SK-N-SH treated with all-trans-retinoic acid at 6 μM for 48 hours (cell line): ENCODE measurements at regions not wholly inside any gene's neighbourhood (a gene's known extent, or its start where the extent isn't known, plus 50 kb on each side); places are given as distances from the start of the nearest gene placed in this dataset.

ENCODE experiments used
- ATAC-seq: fragments of 200-7000 bp; cut with Tn5 transposase; 3 replicates; pipeline ENCODE4 v1.9.1; 2020; ENCODE audit warnings: mild to moderate bottlenecking, moderate library complexity
- ARNTL ChIP-seq: fragments of 450-650 bp; formaldehyde crosslinking; IDR thresholded peaks from 2 replicates; pipeline ENCODE4 v1.5.0; 2020; ENCODE audit warnings: low read depth, mild to moderate bottlenecking, moderate library complexity, borderline replicate concordance
- BACH2 ChIP-seq: fragments of 250-450 bp; sonication (Bioruptor Pico); IDR thresholded peaks from 2 replicates; pipeline ENCODE4 v1.9.0; 2021; ENCODE audit warnings: mild to moderate bottlenecking, borderline replicate concordance
- CSDC2 ChIP-seq: fragments of 250-450 bp; sonication (Bioruptor Pico); IDR thresholded peaks from 2 replicates; pipeline ENCODE4 v1.5.0; 2020; ENCODE audit warnings: mild to moderate bottlenecking, moderate library complexity
- ESRRG ChIP-seq: fragments of 250-450 bp; sonication (Bioruptor Pico); IDR thresholded peaks from 2 replicates; pipeline ENCODE4 v1.6.1; 2021; ENCODE audit warnings: mild to moderate bottlenecking
- GLIS3 ChIP-seq: fragments of 250-450 bp; sonication (Bioruptor Pico); IDR thresholded peaks from 2 replicates; pipeline ENCODE4 v1.5.0; 2020; ENCODE audit warnings: mild to moderate bottlenecking, moderate library complexity
- ISL1 ChIP-seq: fragments of 250-450 bp; sonication (Bioruptor Pico); IDR thresholded peaks from 2 replicates; pipeline ENCODE4 v2.1.2; 2022; ENCODE audit warnings: mild to moderate bottlenecking, moderate library complexity
- OSR1 ChIP-seq: fragments of 250-450 bp; sonication (Bioruptor Pico); IDR thresholded peaks from 2 replicates; pipeline ENCODE4 v1.8.0; 2022; ENCODE audit warnings: moderate library complexity, mild to moderate bottlenecking, inconsistent platforms
- PPARA ChIP-seq: fragments of 250-450 bp; sonication (Bioruptor Pico); IDR thresholded peaks from 2 replicates; pipeline ENCODE4 v1.5.0; 2020; ENCODE audit warnings: mild to moderate bottlenecking, borderline replicate concordance
- RARB ChIP-seq: fragments of 250-450 bp; sonication (Bioruptor Pico); IDR thresholded peaks from 2 replicates; pipeline ENCODE4 v1.8.0; 2021; ENCODE audit warnings: mild to moderate bottlenecking, moderate library complexity
- SNAI2 ChIP-seq: fragments of 250-450 bp; sonication (Bioruptor Pico); IDR thresholded peaks from 2 replicates; pipeline ENCODE4 v1.5.0; 2020; ENCODE audit warnings: mild to moderate bottlenecking, moderate library complexity
- TCF4 ChIP-seq: fragments of 250-450 bp; sonication (Bioruptor Pico); IDR thresholded peaks from 2 replicates; pipeline ENCODE4 v1.8.0; 2021; ENCODE audit warnings: mild to moderate bottlenecking, moderate library complexity, borderline replicate concordance
- ZC3H10 ChIP-seq: fragments of 250-450 bp; sonication (Bioruptor Pico); IDR thresholded peaks from 2 replicates; pipeline ENCODE4 v1.5.1; 2021; ENCODE audit warnings: mild to moderate bottlenecking, moderate library complexity
- ZFP30 ChIP-seq: fragments of 450-650 bp; formaldehyde crosslinking; IDR thresholded peaks from 2 replicates; pipeline ENCODE4 v1.5.0; 2022; ENCODE audit warnings: mild to moderate bottlenecking, moderate library complexity
- ZNF565 ChIP-seq: fragments of 450-650 bp; formaldehyde crosslinking; conservative IDR thresholded peaks from 2 replicates; pipeline ENCODE4 v1.5.0; 2020; ENCODE audit warnings: low read depth, mild to moderate bottlenecking, moderate library complexity
- ZNF70 ChIP-seq: fragments of 450-650 bp; formaldehyde crosslinking; IDR thresholded peaks from 2 replicates; pipeline ENCODE4 v1.5.0; 2020; ENCODE audit warnings: mild to moderate bottlenecking, moderate library complexity
- TF ChIP-seq, protein P1 (sequence below): fragments of 250-450 bp; sonication (Bioruptor Pico); IDR thresholded peaks from 2 replicates; pipeline ENCODE4 v1.5.1; 2021; ENCODE audit warnings: mild to moderate bottlenecking, moderate library complexity
- TF ChIP-seq, protein P2 (sequence below): fragments of 250-450 bp; sonication (Bioruptor Pico); IDR thresholded peaks from 2 replicates; pipeline ENCODE4 v1.8.0; 2021; ENCODE audit warnings: low read depth, mild to moderate bottlenecking, moderate library complexity, borderline replicate concordance
- TF ChIP-seq, protein P3 (sequence below): fragments of 250-450 bp; sonication (Bioruptor Pico); IDR thresholded peaks from 2 replicates; pipeline ENCODE4 v1.5.1; 2020; ENCODE audit warnings: low read depth, mild to moderate bottlenecking, moderate library complexity
- TF ChIP-seq, protein P4 (sequence below): fragments of 250-450 bp; sonication (Bioruptor Pico); IDR thresholded peaks from 2 replicates; pipeline ENCODE4 v1.8.0; 2020; ENCODE audit warnings: mild to moderate bottlenecking, moderate library complexity, borderline replicate concordance
- TF ChIP-seq, protein P5 (sequence below): fragments of 250-450 bp; sonication (Bioruptor Pico); IDR thresholded peaks from 2 replicates; pipeline ENCODE4 v1.5.0; 2020; ENCODE audit warnings: mild to moderate bottlenecking, moderate library complexity

DNA sequence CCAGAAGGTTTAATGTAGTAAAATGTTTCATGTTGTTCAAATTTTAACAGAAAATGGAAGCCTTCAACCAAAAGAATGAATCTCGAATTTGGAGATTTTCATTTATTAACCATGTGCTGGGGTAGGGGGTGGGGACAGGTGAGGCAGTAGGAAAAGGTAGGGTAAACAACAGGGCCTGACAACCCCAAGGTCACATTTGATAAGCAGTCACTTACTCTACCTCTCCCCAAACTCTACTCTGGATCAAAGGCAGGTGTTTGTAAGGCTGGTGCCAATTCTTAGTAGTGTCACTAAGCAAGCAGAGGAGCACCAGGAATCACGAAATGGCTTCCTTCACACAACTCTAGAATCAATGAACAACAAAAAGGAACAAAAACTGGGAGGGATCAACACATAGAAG lies 138.0 kb downstream of the ZFAND4 start (continued):
- TF ChIP-seq, protein P1, sequence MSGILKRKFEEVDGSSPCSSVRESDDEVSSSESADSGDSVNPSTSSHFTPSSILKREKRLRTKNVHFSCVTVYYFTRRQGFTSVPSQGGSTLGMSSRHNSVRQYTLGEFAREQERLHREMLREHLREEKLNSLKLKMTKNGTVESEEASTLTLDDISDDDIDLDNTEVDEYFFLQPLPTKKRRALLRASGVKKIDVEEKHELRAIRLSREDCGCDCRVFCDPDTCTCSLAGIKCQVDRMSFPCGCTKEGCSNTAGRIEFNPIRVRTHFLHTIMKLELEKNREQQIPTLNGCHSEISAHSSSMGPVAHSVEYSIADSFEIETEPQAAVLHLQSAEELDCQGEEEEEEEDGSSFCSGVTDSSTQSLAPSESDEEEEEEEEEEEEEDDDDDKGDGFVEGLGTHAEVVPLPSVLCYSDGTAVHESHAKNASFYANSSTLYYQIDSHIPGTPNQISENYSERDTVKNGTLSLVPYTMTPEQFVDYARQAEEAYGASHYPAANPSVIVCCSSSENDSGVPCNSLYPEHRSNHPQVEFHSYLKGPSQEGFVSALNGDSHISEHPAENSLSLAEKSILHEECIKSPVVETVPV, result no peak
- no peak for TF ChIP-seq ZFP30 (CRISPR knock-in tag)
- no peak for TF ChIP-seq PPARA (CRISPR knock-in tag)
- TF ChIP-seq, protein P2, sequence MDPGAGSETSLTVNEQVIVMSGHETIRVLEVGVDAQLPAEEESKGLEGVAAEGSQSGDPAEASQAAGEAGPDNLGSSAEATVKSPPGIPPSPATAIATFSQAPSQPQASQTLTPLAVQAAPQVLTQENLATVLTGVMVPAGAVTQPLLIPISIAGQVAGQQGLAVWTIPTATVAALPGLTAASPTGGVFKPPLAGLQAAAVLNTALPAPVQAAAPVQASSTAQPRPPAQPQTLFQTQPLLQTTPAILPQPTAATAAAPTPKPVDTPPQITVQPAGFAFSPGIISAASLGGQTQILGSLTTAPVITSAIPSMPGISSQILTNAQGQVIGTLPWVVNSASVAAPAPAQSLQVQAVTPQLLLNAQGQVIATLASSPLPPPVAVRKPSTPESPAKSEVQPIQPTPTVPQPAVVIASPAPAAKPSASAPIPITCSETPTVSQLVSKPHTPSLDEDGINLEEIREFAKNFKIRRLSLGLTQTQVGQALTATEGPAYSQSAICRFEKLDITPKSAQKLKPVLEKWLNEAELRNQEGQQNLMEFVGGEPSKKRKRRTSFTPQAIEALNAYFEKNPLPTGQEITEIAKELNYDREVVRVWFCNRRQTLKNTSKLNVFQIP (CRISPR knock-in tag), result no peak

DNA sequence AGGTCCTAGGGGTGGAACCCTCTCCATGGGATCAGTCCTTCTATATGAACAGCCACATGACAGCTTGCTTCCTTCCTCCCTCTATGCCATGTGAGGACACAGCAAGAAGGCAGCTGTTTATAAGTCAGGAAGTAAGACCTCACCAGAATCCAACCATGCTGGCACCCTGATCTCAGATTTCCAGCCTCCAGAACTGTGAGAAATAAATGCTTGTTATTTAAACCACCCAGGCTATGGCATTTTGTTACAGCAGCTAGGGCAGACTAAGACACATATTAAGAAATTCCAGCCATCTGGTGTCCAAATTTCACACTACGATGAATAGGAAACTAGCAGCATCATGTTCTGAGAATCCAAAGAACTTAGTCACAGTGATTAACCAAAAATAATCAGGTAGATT lies 140.1 kb downstream of the ZFAND4 start:
- TF ChIP-seq, protein P3, sequence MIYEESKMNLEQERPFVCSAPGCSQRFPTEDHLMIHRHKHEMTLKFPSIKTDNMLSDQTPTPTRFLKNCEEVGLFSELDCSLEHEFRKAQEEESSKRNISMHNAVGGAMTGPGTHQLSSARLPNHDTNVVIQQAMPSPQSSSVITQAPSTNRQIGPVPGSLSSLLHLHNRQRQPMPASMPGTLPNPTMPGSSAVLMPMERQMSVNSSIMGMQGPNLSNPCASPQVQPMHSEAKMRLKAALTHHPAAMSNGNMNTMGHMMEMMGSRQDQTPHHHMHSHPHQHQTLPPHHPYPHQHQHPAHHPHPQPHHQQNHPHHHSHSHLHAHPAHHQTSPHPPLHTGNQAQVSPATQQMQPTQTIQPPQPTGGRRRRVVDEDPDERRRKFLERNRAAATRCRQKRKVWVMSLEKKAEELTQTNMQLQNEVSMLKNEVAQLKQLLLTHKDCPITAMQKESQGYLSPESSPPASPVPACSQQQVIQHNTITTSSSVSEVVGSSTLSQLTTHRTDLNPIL (CRISPR knock-in tag), result no peak
- TF ChIP-seq, protein P4, sequence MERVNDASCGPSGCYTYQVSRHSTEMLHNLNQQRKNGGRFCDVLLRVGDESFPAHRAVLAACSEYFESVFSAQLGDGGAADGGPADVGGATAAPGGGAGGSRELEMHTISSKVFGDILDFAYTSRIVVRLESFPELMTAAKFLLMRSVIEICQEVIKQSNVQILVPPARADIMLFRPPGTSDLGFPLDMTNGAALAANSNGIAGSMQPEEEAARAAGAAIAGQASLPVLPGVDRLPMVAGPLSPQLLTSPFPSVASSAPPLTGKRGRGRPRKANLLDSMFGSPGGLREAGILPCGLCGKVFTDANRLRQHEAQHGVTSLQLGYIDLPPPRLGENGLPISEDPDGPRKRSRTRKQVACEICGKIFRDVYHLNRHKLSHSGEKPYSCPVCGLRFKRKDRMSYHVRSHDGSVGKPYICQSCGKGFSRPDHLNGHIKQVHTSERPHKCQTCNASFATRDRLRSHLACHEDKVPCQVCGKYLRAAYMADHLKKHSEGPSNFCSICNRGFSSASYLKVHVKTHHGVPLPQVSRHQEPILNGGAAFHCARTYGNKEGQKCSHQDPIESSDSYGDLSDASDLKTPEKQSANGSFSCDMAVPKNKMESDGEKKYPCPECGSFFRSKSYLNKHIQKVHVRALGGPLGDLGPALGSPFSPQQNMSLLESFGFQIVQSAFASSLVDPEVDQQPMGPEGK (CRISPR knock-in tag), result no peak
- no peak for TF ChIP-seq ISL1 (CRISPR knock-in tag)
- ATAC-seq, result no peak

DNA sequence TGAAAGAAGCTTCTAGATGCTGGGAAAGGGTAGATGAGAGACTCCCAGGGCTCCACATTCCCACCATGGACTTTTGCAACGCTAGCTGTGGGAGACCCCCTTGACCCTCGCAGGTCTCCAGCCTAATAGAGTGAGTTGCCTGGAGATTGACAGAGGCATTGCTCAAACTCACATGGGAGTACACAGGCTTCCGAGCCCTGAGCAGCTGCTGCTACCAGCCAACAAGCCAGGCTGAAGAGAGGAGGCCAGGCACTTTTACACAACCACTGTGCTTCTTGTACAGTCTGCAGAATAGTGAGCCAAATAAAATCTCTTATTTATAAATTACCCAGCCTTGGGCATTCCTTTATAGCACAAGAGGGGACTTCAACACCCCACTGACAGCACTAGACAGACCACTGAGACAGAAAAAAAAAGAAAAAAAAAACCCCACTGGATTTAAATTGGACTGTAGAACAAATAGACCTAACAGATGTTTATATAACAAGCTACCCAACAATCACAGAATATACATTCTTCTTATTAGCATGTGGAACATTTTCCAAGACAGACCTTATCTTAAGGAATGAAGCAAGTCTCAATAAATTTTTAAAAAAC lies 146.2 kb downstream of the ZFAND4 start:
- TF ChIP-seq ESRRG (CRISPR knock-in tag) (no peak), RARB (CRISPR knock-in tag) (no peak), ZC3H10 (CRISPR knock-in tag) (no peak), BACH2 (no peak), ZFP30 (CRISPR knock-in tag) (no peak), TCF4 (CRISPR knock-in tag) (no peak), ARNTL (no peak), SNAI2 (CRISPR knock-in tag) (no peak), GLIS3 (no peak), OSR1 (CRISPR knock-in tag) (no peak), ISL1 (CRISPR knock-in tag) (no peak), ZNF565 (CRISPR knock-in tag) (no peak), ZNF70 (no peak), CSDC2 (CRISPR knock-in tag) (no peak), PPARA (CRISPR knock-in tag) (no peak)
- TF ChIP-seq, protein P5, sequence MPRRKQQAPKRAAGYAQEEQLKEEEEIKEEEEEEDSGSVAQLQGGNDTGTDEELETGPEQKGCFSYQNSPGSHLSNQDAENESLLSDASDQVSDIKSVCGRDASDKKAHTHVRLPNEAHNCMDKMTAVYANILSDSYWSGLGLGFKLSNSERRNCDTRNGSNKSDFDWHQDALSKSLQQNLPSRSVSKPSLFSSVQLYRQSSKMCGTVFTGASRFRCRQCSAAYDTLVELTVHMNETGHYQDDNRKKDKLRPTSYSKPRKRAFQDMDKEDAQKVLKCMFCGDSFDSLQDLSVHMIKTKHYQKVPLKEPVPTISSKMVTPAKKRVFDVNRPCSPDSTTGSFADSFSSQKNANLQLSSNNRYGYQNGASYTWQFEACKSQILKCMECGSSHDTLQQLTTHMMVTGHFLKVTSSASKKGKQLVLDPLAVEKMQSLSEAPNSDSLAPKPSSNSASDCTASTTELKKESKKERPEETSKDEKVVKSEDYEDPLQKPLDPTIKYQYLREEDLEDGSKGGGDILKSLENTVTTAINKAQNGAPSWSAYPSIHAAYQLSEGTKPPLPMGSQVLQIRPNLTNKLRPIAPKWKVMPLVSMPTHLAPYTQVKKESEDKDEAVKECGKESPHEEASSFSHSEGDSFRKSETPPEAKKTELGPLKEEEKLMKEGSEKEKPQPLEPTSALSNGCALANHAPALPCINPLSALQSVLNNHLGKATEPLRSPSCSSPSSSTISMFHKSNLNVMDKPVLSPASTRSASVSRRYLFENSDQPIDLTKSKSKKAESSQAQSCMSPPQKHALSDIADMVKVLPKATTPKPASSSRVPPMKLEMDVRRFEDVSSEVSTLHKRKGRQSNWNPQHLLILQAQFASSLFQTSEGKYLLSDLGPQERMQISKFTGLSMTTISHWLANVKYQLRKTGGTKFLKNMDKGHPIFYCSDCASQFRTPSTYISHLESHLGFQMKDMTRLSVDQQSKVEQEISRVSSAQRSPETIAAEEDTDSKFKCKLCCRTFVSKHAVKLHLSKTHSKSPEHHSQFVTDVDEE (CRISPR knock-in tag), result no peak
- TF ChIP-seq, protein P3 (CRISPR knock-in tag), result no peak
- TF ChIP-seq, protein P4 (CRISPR knock-in tag), result no peak
- TF ChIP-seq, protein P2 (CRISPR knock-in tag), result no peak
- no peak for ATAC-seq
